Skeletal muscle satellite cell (primary cell): ENCODE measurements at regions not wholly inside any gene's neighbourhood (a gene's known extent, or its start where the extent isn't known, plus 50 kb on each side); places are given as distances from the start of the nearest gene placed in this dataset.

ENCODE experiments used
- H3K27me3 ChIP-seq: 2 replicates; pipeline ENCODE4 v1.7.0; 2013; ENCODE audit warnings: low read length; ENCODE audit not compliant: control insufficient read depth, insufficient read depth
- H3K36me3 ChIP-seq: 2 replicates; pipeline ENCODE4 v1.7.0; 2013; ENCODE audit warnings: mild to moderate bottlenecking, control low read depth, low read length; ENCODE audit not compliant: insufficient read depth
- H3K4me1 ChIP-seq: 2 replicates; pipeline ENCODE4 v1.7.0; 2013; ENCODE audit warnings: low read length; ENCODE audit not compliant: control insufficient read depth, insufficient read depth
- H3K4me2 ChIP-seq: 2 replicates; pipeline ENCODE4 v1.7.0; 2013; ENCODE audit warnings: mild to moderate bottlenecking, low read length
- H3K4me3 ChIP-seq: 2 replicates; pipeline ENCODE4 v1.7.0; 2013; ENCODE audit warnings: low read length
- H3K9ac ChIP-seq: 2 replicates; pipeline ENCODE4 v1.7.0; 2013; ENCODE audit warnings: mild to moderate bottlenecking, low read depth, low read length, moderate library complexity
- H3K9me3 ChIP-seq: replicated peaks from 2 replicates; pipeline ENCODE4 v1.7.0; 2013; ENCODE audit warnings: mild to moderate bottlenecking, control low read depth, low read length

DNA sequence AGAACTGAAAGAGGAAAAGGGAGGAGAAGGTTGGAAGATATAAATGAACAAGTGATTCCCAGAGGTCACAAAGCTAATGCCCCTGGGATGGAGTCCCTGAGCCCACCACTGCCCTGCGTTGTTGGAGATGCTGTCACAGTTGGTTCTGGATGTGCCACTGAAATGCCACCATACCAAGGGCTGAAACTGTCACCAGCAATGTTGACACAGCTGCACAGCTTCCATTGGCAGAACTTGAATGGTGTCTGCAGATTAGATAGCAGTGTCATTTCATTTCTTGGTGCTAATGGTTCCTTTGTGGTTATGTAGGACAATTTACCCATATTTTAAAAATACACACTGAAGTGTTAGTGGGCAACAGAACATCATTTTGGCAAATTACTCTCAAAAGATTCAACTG lies 120.7 kb downstream of the TBXT start:
- H3K4me2 ChIP-seq: no peak overlapping the region

DNA sequence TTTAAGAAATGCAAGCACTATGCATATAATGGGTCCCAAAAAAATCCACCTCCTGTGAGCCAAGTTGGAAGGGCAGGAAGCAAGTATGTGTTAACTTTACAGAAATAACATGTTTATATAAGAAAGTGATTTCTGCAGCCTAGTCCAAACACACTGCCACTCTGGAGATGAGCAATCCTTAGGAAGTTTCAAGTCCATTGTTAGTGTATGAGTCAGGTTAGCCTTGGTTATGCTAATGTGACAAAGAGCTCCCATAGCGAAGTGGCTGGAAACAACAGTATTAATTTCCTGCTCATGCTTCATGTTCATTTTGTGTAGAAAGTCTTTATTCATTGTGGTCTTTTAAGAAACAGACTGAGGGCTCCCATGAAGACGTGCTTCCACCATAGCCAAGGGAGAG lies 121.4 kb downstream of the TBXT start:
- Histone ChIP-seq H3K4me3 (peak overlapping the region; percentile 31), H3K27me3 (no peaks in the 10 kb centered on the region), H3K4me1 (peaks cover 22% of the 10 kb centered on the region), H3K4me2 (peak overlapping the region; percentile 35), H3K9me3 (no peaks in the 10 kb centered on the region), H3K9ac (peak overlapping the region; percentile 41), H3K36me3 (no peaks in the 10 kb centered on the region)

More for the DNA sequence above, 120.7 kb downstream of the TBXT start:
- no peaks in the 10 kb centered on the region for H3K27me3 ChIP-seq
- no peak overlapping the region for H3K4me3 ChIP-seq
- H3K9ac ChIP-seq: no peak overlapping the region
- H3K4me1 ChIP-seq: peaks cover 22% of the 10 kb centered on the region
- H3K36me3 ChIP-seq: no peaks in the 10 kb centered on the region
- H3K9me3 ChIP-seq: no peaks in the 10 kb centered on the region

DNA sequence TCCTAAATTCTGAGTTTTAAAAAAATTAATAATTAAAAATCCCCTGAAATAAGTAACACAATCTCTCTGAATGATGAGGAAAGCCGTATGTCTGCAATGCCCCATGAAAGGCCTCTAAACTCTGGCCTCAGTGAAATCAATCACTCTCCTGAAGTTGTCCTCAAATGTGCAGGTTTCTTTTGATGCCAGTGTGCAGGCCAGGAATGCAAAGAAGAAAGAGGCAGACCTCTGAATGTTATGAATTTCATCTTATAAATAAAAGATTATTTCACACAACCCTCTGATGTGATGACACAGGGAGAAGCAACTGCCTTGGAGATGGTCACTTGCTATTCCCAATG lies 121.8 kb downstream of the TBXT start:
- peaks cover 22% of the 10 kb centered on the region for H3K4me1 ChIP-seq
- H3K9ac ChIP-seq: peak overlapping the region; percentile 0
- no peaks in the 10 kb centered on the region for H3K9me3 ChIP-seq
- H3K4me2 ChIP-seq: peak overlapping the region; percentile 8
- H3K4me3 ChIP-seq: no peak overlapping the region
- H3K27me3 ChIP-seq: no peaks in the 10 kb centered on the region
- H3K36me3 ChIP-seq: no peaks in the 10 kb centered on the region

DNA sequence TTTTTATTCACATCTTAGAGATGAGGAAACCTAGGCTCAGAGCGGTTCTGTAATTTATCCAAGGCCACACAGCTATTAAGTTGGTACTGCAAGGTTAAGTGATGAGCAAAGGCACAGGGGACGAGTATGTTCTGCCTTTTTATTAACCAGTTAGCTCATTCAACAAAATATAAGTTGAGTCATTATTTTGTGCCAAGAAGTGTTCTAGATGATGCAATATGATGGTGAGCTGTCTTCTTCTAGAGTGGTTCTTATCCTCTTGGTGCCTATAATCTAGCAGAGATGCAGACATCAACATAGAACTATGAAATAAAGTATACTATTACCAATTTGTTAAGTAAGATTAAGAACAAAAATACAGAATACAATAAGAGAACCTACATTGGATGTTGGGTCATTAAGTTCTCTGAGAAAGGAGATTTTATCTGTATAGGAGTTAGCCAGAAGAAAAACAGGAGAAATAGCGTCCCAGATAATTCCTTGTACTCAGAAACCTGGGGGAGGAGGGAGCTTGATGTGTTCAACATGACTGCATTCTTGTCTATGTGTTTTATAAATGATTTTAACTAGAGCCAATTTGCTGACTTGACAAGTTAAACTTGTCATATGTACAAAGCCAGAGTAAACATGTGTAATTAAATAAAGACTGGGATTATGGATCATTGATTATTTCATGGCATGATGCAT lies 122.3 kb downstream of the TBXT start:
- Histone ChIP-seq H3K4me1 (peaks cover 22% of the 10 kb centered on the region), H3K4me3 (no peak overlapping the region), H3K9me3 (no peaks in the 10 kb centered on the region), H3K9ac (peak overlapping the region; percentile 0), H3K27me3 (no peaks in the 10 kb centered on the region), H3K4me2 (no peak overlapping the region), H3K36me3 (no peaks in the 10 kb centered on the region)

DNA sequence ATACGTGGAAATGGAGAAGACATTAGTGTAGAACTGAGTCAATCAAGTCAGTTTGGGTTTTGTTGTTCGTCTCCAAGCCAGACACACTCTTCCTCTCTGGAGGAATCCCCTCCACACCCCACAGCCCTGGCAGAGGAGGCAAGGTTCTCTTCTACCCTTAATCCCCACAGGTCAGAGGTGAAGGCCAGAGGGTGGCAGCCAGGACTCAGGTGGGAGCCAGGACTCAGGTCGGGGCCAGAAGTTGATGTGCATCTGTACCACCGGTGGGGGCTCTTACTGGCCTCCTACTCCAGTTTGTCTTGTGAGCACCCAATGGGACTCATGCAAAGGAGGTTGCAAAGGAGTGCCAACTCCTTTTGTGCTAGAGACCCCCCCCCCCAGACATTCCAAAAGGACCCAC lies 126.4 kb downstream of the TBXT start:
- H3K4me1 ChIP-seq: peaks cover 18% of the 10 kb centered on the region
- no peaks in the 10 kb centered on the region for H3K9me3 ChIP-seq
- no peak overlapping the region for H3K9ac ChIP-seq
- no peaks in the 10 kb centered on the region for H3K27me3 ChIP-seq
- no peak overlapping the region for H3K4me2 ChIP-seq
- no peak overlapping the region for H3K4me3 ChIP-seq
- no peaks in the 10 kb centered on the region for H3K36me3 ChIP-seq

DNA sequence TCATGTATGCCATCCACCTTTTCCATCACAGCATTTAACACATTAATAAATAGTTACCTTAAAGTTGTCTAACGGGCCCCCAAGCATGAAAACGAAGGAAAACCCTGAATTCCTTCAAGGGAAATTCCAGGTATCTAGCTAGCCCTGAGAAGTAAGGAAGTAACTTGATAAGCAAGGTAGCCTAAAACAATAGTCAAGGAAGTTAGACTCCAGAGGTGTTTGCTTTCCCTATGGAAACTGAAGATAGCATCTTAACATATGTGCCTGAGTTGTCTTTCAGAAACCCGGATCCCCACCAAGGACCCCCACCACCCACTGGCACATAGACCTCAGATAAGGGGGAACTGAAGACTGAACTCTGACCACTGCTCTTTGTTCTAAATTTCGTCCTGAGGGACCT lies 127.4 kb downstream of the TBXT start:
- Histone ChIP-seq H3K9ac (no peak overlapping the region), H3K36me3 (no peaks in the 10 kb centered on the region), H3K4me2 (no peak overlapping the region), H3K9me3 (no peaks in the 10 kb centered on the region), H3K27me3 (no peaks in the 10 kb centered on the region), H3K4me1 (peaks cover 19% of the 10 kb centered on the region), H3K4me3 (no peak overlapping the region)

DNA sequence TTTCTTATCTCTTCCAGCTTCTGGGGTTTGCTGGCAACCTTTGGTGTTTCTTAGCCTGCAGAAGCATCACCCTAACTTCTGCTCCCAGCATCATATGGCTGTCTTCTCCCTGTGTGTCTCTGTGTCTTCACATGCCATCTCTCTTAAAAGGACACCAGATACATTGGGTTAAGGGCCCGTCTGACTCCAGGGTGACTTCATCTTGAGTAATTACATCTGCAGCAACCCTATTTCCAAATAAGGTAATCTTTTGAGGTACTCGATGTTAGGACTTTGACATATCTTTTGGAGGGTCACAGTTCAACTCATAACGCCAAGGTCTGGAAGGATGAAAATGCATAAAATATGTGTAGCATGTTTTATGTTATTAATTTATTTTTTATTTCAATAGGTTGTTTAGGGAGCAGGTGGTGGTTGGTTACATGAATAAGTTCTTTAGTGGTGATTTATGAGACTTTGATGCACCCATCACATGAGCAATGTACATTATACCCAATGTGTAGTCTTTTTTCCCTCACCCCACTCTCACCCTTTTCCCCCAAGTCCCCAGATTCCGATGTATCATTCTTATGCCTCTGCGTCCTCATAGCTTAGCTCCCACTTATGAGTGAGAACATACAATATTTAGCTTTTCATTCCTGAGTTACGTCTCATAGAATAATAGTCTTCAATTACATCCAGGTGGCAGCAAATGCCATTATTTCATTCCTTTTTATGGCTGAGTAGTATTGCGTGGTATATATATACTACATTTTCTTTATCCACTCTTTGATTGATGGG lies 131.1 kb downstream of the TBXT start:
- no peak overlapping the region for H3K9ac ChIP-seq
- no peaks in the 10 kb centered on the region for H3K9me3 ChIP-seq
- H3K4me1 ChIP-seq: peaks cover 20% of the 10 kb centered on the region
- no peak overlapping the region for H3K4me3 ChIP-seq
- no peaks in the 10 kb centered on the region for H3K27me3 ChIP-seq
- no peak overlapping the region for H3K4me2 ChIP-seq
- H3K36me3 ChIP-seq: no peaks in the 10 kb centered on the region

DNA sequence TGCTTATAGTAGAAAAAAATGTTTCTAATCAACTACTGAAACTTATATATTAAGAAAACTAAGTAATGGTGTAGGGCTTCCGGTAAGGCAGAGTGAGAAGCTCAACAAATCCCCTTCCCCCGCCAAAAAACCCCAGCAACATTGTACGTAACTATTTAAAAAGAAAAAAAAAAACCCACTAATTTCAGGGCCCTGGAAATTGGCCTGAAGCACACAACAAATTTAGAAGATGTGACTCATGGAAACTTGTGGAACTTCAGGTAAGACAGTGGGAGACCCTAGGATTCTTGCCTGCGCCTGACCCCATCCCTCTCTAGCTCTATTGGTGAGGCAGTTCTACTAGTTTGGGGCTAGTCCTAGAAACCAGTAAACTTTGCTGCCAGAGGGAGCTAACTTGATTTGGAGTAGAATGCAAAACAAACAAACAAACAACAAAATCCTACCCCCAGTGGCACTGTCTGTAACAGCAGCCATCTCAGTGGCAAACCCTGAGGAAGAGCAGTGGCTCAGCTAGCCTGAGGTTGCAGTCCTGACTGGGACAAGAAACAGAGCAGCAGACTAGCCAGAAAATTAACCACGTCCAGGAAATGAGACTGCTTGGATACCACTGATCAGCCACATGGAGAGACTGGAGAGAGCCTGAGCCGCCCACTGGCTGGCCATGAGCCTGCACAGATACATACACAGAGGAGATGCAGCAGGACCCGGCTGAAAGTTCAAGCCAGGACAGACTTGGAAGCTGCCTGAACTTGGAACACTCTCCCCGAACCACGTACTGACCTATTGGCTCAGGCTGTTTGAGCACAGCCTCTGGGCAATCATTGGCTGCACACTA lies 135.1 kb downstream of the TBXT start:
- Histone ChIP-seq H3K9ac (peak overlapping the region; percentile 1), H3K36me3 (no peaks in the 10 kb centered on the region), H3K4me2 (peak overlapping the region; percentile 30), H3K27me3 (no peaks in the 10 kb centered on the region), H3K9me3 (no peaks in the 10 kb centered on the region), H3K4me1 (peaks cover 36% of the 10 kb centered on the region), H3K4me3 (no peak overlapping the region)

DNA sequence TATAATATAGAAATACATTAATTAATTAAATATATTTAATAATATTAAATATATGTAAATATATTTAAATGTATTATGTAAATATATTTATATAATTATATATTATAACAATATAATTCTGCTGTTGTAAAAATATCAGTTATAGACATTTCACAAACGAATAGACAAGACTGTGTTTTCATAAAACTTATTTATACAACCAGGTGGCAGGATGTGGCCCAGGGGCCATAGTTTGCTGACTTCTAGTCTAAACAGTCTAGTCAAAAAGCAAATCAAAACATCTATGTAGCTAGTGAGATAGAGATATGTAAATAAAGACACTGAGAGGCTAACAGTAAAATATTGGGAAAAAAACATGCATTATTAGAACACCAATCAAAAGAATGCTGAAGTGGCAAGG lies 136.4 kb downstream of the TBXT start:
- H3K4me2 ChIP-seq: no peak overlapping the region

DNA sequence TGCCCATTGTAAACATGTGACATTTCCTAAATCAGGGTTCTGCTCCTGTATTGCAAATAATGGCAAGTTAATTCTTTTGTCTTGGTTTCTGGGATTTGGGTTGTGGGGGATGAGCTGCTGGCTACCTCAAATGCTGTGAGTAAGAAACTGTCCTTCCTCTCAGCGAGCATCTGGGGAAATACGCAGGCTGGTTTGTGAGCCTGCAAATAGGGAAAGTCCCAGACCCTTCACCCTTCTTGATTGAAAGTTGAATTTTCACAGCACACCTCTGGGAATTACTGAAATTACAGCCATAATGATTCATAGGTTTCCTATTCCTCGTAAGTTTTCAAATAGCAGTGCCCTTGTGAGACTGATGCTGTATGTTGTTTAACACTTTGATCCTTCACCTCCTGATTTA lies 138.1 kb downstream of the TBXT start:
- no peak overlapping the region for H3K4me3 ChIP-seq
- no peaks in the 10 kb centered on the region for H3K36me3 ChIP-seq
- peak overlapping the region; percentile 34 for H3K4me2 ChIP-seq
- no peaks in the 10 kb centered on the region for H3K27me3 ChIP-seq
- H3K9me3 ChIP-seq: no peaks in the 10 kb centered on the region
- H3K9ac ChIP-seq: no peak overlapping the region
- peaks cover 53% of the 10 kb centered on the region for H3K4me1 ChIP-seq

More for the DNA sequence above, 136.4 kb downstream of the TBXT start:
- Histone ChIP-seq H3K9ac (no peak overlapping the region), H3K36me3 (no peaks in the 10 kb centered on the region), H3K27me3 (no peaks in the 10 kb centered on the region), H3K9me3 (no peaks in the 10 kb centered on the region), H3K4me3 (no peak overlapping the region), H3K4me1 (peaks cover 46% of the 10 kb centered on the region)

DNA sequence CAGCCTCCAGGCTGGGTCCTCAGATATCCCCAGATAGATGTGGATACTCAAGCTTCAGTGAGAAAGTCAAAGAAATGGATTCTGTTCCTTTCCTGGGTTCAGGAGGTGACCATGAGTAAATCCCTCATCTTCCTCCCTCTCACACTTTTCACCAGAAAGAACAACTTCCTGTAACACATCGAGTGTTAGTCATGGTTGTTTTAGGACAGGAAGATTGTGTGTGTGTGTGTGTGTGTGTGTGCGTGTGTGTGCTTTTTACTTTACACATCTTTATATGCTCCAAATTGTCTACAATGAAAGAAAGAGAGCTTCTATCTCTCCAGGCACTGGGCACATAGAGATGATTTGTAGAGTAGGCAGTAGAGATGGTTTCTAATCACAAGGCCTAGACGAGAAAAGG lies 139.9 kb downstream of the TBXT start:
- no peaks in the 10 kb centered on the region for H3K27me3 ChIP-seq
- no peaks in the 10 kb centered on the region for H3K36me3 ChIP-seq
- H3K4me2 ChIP-seq: no peak overlapping the region
- no peak overlapping the region for H3K4me3 ChIP-seq
- no peaks in the 10 kb centered on the region for H3K9me3 ChIP-seq
- peaks cover 52% of the 10 kb centered on the region for H3K4me1 ChIP-seq
- no peak overlapping the region for H3K9ac ChIP-seq
